ENCODE measurements at regions not wholly inside any gene's neighbourhood (a gene's known extent, or its start where the extent isn't known, plus 50 kb on each side); places are given as distances from the start of the nearest gene placed in this dataset.

- TF ChIP-seq, protein P1, sequence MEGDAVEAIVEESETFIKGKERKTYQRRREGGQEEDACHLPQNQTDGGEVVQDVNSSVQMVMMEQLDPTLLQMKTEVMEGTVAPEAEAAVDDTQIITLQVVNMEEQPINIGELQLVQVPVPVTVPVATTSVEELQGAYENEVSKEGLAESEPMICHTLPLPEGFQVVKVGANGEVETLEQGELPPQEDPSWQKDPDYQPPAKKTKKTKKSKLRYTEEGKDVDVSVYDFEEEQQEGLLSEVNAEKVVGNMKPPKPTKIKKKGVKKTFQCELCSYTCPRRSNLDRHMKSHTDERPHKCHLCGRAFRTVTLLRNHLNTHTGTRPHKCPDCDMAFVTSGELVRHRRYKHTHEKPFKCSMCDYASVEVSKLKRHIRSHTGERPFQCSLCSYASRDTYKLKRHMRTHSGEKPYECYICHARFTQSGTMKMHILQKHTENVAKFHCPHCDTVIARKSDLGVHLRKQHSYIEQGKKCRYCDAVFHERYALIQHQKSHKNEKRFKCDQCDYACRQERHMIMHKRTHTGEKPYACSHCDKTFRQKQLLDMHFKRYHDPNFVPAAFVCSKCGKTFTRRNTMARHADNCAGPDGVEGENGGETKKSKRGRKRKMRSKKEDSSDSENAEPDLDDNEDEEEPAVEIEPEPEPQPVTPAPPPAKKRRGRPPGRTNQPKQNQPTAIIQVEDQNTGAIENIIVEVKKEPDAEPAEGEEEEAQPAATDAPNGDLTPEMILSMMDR (conservative IDR thresholded peaks at IDR 0.05; ENCODE audit: low read depth, low read length): peak; percentile 49
- peak overlapping the region; percentile 3 for H3K4me3 ChIP-seq (ENCODE audit: low read depth, low read length)
- DNase-seq (ENCODE audit: low read depth): peak; percentile 99
Measured at GRCh38 chr2:111698743-111699554, 185.0 kb downstream of the ANAPC1 start.

DNA sequence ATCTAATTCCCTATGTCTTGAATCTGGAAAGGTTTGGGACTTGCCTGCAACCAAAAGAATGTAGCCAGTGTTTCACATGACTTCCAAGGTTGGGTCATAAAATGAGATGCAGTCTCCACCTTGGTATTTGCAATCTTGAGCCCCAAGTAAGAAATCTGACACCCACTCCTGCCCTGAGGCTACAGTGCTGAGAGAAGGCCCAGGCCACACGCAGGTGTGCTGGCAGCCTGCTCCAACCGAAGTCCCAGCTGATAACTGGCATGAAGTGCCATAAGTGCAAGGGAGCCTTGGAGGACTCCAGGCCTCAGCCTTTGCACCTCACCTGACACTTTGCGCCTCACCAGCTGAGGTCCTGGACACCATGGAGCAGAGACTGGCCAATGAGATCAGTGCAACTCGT lies 182.7 kb downstream of the ANAPC1 start:
- no peak overlapping the region for H3K4me3 ChIP-seq (ENCODE audit: low read depth, low read length)
- peak; percentile 17 for DNase-seq (ENCODE audit: low read depth)
- TF ChIP-seq, protein P1 (conservative IDR thresholded peaks at IDR 0.05; ENCODE audit: low read depth, low read length): no peak

GRCh38 chr2:111701798-111702118 lies 182.2 kb downstream of the ANAPC1 start:
- no peak for DNase-seq (ENCODE audit: low read depth)
- no peak overlapping the region for H3K4me3 ChIP-seq (ENCODE audit: low read depth, low read length)
- TF ChIP-seq, protein P1 (conservative IDR thresholded peaks at IDR 0.05; ENCODE audit: low read depth, low read length): no peak

DNA sequence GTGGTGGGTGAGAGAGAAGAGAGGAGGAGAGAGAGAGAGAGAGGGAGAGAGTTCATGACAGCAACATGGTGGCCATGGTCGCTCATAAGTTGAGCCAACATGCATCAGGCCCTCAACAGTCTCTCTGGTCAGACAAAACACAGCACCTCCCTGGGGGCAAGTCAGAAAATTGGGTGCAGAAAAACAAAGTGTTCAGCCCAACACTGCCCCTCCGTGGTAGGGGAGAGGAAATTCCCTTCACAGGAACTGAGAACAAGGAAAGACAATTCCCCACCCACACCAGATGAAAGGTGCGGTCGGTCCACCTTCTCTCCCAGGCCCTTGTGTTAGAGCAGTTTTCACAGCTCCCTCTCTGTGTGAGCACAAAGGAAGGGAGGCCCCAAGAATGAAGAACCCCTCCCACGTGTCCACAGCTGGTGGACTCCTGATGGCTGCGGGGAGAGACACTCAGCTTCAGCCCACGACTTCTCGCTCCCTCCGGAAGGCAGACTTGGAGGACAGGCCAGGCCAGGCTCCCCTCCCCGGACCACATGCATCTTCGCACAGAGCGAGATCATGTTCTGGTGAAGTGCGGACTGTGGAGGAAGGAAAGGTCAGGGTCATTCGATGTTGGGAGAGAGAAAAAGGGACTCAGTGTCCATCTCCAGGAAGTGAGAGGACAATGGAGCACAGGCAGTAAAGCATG lies 181.7 kb downstream of the ANAPC1 start:
- no peak overlapping the region for H3K4me3 ChIP-seq (ENCODE audit: low read depth, low read length)
- DNase-seq (ENCODE audit: low read depth): peak; percentile 71
- TF ChIP-seq, protein P1 (conservative IDR thresholded peaks at IDR 0.05; ENCODE audit: low read depth, low read length): peak; percentile 84

DNA sequence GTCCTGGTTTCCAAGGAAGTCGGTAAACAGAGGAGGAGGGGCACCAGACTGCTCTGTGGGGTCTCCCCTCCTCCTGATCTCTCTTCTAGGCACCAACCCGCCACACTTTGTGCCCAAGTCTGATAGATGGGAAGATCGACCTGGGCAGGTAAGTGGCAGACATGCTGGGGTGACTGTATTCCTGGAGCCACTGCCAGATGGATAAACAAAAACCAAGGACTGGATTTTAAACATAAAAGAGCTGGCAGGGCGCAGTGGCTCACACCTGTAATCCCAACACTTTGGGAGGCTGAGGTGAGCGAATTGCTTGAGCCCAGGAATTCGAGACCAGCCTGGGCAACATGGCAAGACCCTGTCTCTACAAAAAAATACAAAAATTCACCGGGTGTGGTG lies 181.2 kb downstream of the ANAPC1 start:
- TF ChIP-seq, protein P1 (conservative IDR thresholded peaks at IDR 0.05; ENCODE audit: low read depth, low read length): no peak

DNA sequence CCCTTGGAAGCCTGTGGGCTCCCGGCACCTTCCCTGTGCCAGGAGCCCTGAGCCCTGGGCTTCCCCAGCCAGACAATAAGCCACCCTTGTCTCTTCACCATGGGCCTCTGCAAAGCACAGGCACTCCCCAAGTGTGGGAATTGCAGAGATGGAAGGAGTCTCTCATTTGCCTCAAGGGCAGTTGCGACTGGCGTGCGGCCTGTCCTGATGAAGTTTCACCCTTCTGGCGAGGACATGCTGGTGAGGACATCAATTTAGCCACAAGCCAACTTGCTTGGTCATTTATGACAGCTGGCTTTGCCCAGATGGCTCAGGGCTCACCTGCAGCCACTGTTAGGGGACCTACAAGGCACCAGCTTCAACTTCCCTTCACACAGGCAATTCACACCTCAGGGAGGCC lies 180.2 kb downstream of the ANAPC1 start:
- TF ChIP-seq, protein P1 (conservative IDR thresholded peaks at IDR 0.05; ENCODE audit: low read depth, low read length): no peak
- no peak for DNase-seq (ENCODE audit: low read depth)
- no peak overlapping the region for H3K4me3 ChIP-seq (ENCODE audit: low read depth, low read length)

More for the DNA sequence above, 181.2 kb downstream of the ANAPC1 start:
- no peak overlapping the region for H3K4me3 ChIP-seq (ENCODE audit: low read depth, low read length)
- no peak for DNase-seq (ENCODE audit: low read depth)

All from choroid plexus epithelial cell (primary cell).